Lower lobe of right lung (tissue), 2 donors: ENCODE measurements at regions not wholly inside any gene's neighbourhood (a gene's known extent, or its start where the extent isn't known, plus 50 kb on each side); places are given as distances from the start of the nearest gene placed in this dataset.
A peak's percentile ranks its signal among the peaks of the same experiment; 100 is the strongest.

Experiments
- ATAC-seq, 2 donors: fragments of 200-7000 bp; cut with Tn5 transposase; one replicate each; pipeline ENCODE4 v1.9.1; 2020 to 2022; ENCODE audit warnings: mild to moderate bottlenecking in 2 of 2, moderate library complexity in 2 of 2
- DNase-seq: peaks from one replicate; pipeline ENCODE4 v3.0.0-alpha.2; 2020
- H3K27ac ChIP-seq: fragments of 200-600 bp; one replicate; pipeline ENCODE4 v1.8.0; 2022
- H3K27me3 ChIP-seq: fragments of 200-600 bp; one replicate; pipeline ENCODE4 v1.8.0; 2022; ENCODE audit warnings: low read depth
- H3K36me3 ChIP-seq: fragments of 200-600 bp; one replicate; pipeline ENCODE4 v1.8.0; 2022; ENCODE audit warnings: mild to moderate bottlenecking
- H3K4me1 ChIP-seq: fragments of 200-600 bp; one replicate; pipeline ENCODE4 v1.8.0; 2022
- H3K4me3 ChIP-seq: fragments of 200-600 bp; one replicate; pipeline ENCODE4 v1.8.0; 2022; ENCODE audit warnings: mild to moderate bottlenecking
- H3K9me3 ChIP-seq: fragments of 200-600 bp; one replicate; pipeline ENCODE4 v1.8.0; 2022
- intact Hi-C: fragments of 100-400 bp; cut with DNase I; formaldehyde crosslinking; loops from one replicate; pipeline ENCODE4 v1.11.0; 2022
- TF ChIP-seq, protein P1 (sequence below): fragments of 200-600 bp; IDR thresholded peaks from one replicate; pipeline ENCODE4 v1.8.0; 2022; ENCODE audit warnings: antibody characterized with exemption, mild to moderate bottlenecking
- donor health status: DM: no; HTN: yes; CAD: no; lungs with severe emphysema.

DNA sequence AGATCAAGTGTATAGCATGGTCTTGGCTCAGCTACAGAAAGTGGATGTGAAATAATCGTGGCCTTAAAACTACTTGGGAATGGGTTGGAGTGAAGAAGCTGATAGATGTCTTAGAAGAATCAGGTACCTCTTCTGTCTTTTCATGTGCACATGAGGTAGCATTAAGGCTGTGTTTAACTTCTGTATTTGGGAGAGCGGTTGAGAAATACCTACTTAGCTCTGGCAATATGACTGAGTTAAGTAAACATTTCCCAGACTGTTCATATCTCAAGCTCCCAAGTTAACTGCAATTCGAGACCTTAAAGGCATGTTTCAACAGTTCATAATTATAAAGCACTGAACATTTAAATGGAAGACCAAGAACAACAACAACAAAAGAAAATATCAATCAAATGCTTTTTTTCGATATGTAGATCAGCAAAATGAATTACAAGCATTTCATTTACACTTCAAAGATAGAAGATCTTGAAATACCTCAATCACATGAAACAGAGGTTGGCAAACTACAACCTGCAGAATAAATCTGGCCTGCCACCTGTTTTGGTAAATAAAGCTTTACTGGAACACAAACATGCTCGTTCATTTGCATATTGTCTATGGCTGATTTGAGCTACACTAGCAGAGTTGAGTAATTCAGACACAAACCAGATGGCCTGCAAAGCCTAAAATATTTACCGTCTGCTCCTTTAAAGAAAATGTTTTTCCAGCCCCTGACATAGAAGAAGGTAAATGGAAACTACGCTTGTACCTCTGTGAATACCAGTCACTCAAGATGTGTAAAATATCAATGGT lies 337.1 kb upstream of the GLI3 start:
- TF ChIP-seq, protein P1, sequence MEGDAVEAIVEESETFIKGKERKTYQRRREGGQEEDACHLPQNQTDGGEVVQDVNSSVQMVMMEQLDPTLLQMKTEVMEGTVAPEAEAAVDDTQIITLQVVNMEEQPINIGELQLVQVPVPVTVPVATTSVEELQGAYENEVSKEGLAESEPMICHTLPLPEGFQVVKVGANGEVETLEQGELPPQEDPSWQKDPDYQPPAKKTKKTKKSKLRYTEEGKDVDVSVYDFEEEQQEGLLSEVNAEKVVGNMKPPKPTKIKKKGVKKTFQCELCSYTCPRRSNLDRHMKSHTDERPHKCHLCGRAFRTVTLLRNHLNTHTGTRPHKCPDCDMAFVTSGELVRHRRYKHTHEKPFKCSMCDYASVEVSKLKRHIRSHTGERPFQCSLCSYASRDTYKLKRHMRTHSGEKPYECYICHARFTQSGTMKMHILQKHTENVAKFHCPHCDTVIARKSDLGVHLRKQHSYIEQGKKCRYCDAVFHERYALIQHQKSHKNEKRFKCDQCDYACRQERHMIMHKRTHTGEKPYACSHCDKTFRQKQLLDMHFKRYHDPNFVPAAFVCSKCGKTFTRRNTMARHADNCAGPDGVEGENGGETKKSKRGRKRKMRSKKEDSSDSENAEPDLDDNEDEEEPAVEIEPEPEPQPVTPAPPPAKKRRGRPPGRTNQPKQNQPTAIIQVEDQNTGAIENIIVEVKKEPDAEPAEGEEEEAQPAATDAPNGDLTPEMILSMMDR = no peak
- H3K4me3 ChIP-seq = no peak overlapping the region
- no peaks in the 10 kb centered on the region for H3K27me3 ChIP-seq
- intact Hi-C loops = no loop called here
- DNase-seq (no peak), ATAC-seq (peak; percentile 78 to 92)
- H3K9me3 ChIP-seq = peaks cover 4% of the 10 kb centered on the region
- H3K4me1 ChIP-seq = peaks cover 28% of the 10 kb centered on the region
- H3K36me3 ChIP-seq = no peaks in the 10 kb centered on the region
- H3K27ac ChIP-seq = no peak overlapping the region

DNA sequence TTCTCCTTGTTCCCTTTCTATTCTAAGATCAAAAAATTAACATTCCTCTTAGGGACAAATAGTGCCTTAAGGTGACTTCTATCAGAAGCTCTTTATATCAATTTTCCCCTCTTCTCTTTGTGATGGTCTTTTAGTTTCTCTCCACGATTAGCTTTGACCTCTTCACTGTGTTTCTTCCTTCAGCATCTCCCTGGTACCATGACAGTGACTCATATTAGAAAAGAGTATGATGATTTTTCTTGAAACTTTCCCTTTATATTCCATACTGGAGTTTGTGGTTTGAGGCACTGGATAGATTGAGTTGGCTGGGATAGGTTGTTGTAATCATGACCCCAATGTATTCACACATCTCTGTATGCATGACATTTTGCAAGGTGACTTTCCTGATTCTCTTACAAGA lies 335.6 kb upstream of the GLI3 start:
- intact Hi-C loops = no loop called here
- H3K4me3 ChIP-seq = no peak overlapping the region
- H3K27me3 ChIP-seq = no peaks in the 10 kb centered on the region
- H3K4me1 ChIP-seq = peaks cover 28% of the 10 kb centered on the region
- H3K36me3 ChIP-seq = no peaks in the 10 kb centered on the region
- TF ChIP-seq, protein P1 = no peak
- ATAC-seq (no peak), DNase-seq (no peak)
- no peaks in the 10 kb centered on the region for H3K9me3 ChIP-seq
- H3K27ac ChIP-seq = no peak overlapping the region

DNA sequence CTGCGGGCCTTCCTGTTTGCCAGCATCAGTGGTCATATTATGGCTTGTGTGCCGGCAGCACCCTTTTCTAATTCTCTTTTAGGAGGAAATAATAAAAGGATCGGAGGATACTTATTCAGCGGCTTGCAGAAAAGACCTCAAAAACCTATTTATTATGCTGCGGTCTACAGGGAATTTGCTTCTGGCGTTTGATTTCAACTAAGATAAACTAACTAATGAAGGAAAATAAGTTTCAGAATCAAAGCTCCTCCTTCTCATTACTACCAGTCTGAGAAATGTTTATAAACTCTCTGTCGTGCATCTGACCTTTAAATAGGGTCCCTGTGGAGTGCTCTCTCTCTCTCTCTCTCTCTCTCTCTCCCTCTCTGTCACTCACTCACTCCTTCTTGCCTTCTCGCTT lies 335.0 kb upstream of the GLI3 start:
- no peak overlapping the region for H3K4me3 ChIP-seq
- DNase-seq = no peak

DNA sequence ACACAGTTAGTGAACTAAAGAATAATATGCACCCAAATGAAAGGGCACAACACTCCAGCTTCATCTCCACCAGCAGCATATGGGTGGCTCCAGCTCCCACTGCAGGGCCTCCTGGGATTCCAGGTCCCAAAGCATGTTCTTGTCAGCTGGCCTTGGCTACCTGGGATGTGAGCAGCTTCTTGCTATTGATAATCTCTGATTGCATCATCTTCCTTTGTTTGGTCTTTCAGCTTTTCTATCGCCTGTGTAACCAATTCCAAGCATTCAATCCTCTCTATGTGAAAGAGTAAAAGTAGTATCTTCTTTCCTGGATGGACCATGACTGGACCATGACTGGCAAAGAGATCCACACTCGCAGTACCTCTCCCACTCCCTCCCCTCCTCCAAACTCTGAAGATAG lies 333.9 kb upstream of the GLI3 start:
- Histone ChIP-seq H3K27ac (no peak overlapping the region), H3K4me3 (no peak overlapping the region), H3K27me3 (no peaks in the 10 kb centered on the region), H3K9me3 (no peaks in the 10 kb centered on the region), H3K4me1 (peaks cover 36% of the 10 kb centered on the region), H3K36me3 (no peaks in the 10 kb centered on the region)
- intact Hi-C loops = no loop called here
- ATAC-seq (no peak), DNase-seq (no peak)
- TF ChIP-seq, protein P1 = no peak

More for the DNA sequence above, 335.0 kb upstream of the GLI3 start:
- no peaks in the 10 kb centered on the region for H3K27me3 ChIP-seq
- TF ChIP-seq, protein P1 = no peak
- H3K27ac ChIP-seq = no peak overlapping the region
- intact Hi-C loops = no loop called here
- no peak for ATAC-seq
- H3K9me3 ChIP-seq = no peaks in the 10 kb centered on the region
- H3K36me3 ChIP-seq = no peaks in the 10 kb centered on the region
- peaks cover 28% of the 10 kb centered on the region for H3K4me1 ChIP-seq

DNA sequence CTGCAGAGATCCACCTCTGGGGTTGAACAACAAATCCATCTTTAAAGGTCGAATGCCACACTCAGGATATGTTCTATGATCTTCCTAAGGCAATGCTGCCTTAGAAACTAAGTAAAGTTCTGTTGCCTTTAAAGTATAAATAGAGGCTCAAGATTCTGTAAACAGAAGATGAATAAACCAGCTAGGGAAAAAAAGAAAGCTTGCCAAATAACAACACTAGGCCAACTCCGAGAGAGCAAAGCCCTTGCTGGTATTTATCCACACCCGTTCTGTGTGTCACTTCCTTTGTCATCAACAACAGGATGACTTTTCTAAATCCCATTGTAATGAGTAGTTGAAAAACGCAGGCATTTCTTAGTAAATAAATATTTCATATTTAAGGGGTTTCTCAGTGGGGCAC lies 330.0 kb upstream of the GLI3 start:
- Histone ChIP-seq H3K4me1 (peaks cover 8% of the 10 kb centered on the region), H3K9me3 (no peaks in the 10 kb centered on the region), H3K27me3 (no peaks in the 10 kb centered on the region), H3K36me3 (no peaks in the 10 kb centered on the region), H3K27ac (no peak overlapping the region), H3K4me3 (no peak overlapping the region)
- DNase-seq = no peak
- no peak for ATAC-seq
- intact Hi-C loops = no loop called here
- TF ChIP-seq, protein P1 = no peak
